H1 (cell line): ENCODE measurements at regions not wholly inside any gene's neighbourhood (a gene's known extent, or its start where the extent isn't known, plus 50 kb on each side); places are given as distances from the start of the nearest gene placed in this dataset.

Experiments
- CTCF ChIA-PET: fragments of 300-600 bp; sonication (Branson Sonifier 250); formaldehyde crosslinking; loops from one replicate; lab custom pipeline; 2021; ENCODE audit not compliant: partially characterized antibody; lab: Charles Lee
- POLR2A ChIA-PET: fragments of 300-600 bp; sonication (Branson Sonifier 250); formaldehyde crosslinking; loops from one replicate; lab custom pipeline; 2021; ENCODE audit warnings: inconsistent platforms; ENCODE audit not compliant: partially characterized antibody; lab: Charles Lee
- DNase-seq, 2 experiments: peaks; one replicate each; pipeline versions ENCODE4 v3.0.0 to v3.0.0-alpha.2; 2010 to 2022; ENCODE audit warnings: low spot score in 2 of 2, low read depth in 1 of 2, mixed read lengths in 1 of 2
- FAIRE-seq: peaks from 2 replicates; lab custom pipeline; 2011; peaks lifted over from hg19 to GRCh38; lab: Jason Lieb, UNC
- H2AFZ ChIP-seq: 2 replicates; pipeline ENCODE4 v1.8.1; 2012; ENCODE audit warnings: low read length, inconsistent platforms
- H2AK5ac ChIP-seq: 2 replicates; pipeline ENCODE4 v1.6.1; 2013; ENCODE audit warnings: low read depth, low read length
- H2BK120ac ChIP-seq: replicated peaks from 2 replicates; pipeline ENCODE3; 2013; ENCODE audit warnings: low read depth, low read length, inconsistent platforms
- H2BK12ac ChIP-seq: 2 replicates; pipeline ENCODE4 v1.6.1; 2013; ENCODE audit warnings: low read depth, low read length
- H2BK15ac ChIP-seq: 2 replicates; pipeline ENCODE4 v1.6.1; 2013; ENCODE audit warnings: low read length
- H2BK20ac ChIP-seq: 2 replicates; pipeline ENCODE4 v1.6.1; 2013; ENCODE audit warnings: low read length
- H2BK5ac ChIP-seq: 2 replicates; pipeline ENCODE4 v1.6.1; 2013; ENCODE audit warnings: low read depth, low read length
- H3K14ac ChIP-seq: 2 replicates; pipeline ENCODE4 v1.6.1; 2013; ENCODE audit warnings: inconsistent platforms; ENCODE audit not compliant: insufficient read length
- H3K18ac ChIP-seq: 2 replicates; pipeline ENCODE4 v1.6.1; 2013; ENCODE audit warnings: low read length; ENCODE audit errors: extremely low read depth
- H3K23ac ChIP-seq: 2 replicates; pipeline ENCODE4 v1.6.1; 2013; ENCODE audit warnings: inconsistent platforms; ENCODE audit not compliant: insufficient read length
- H3K23me2 ChIP-seq: 2 replicates; pipeline ENCODE4 v1.6.1; 2013; ENCODE audit warnings: low read depth, low read length
- H3K27ac ChIP-seq: 2 replicates; pipeline ENCODE4 v1.6.1; 2011; ENCODE audit warnings: low read depth, low read length, inconsistent platforms
- H3K27me3 ChIP-seq, 4 experiments: replicated peaks in 1 of 4; 1 replicate in 1 of 4; 2 replicates in 3 of 4; pipeline versions ENCODE4 v1.6.1 to v1.8.1; 2011 to 2013; ENCODE audit warnings: low read length in 3 of 4, mild to moderate bottlenecking in 3 of 4, inconsistent platforms in 2 of 4, mixed read lengths in 2 of 4, moderate library complexity in 1 of 4; ENCODE audit not compliant: control insufficient read depth in 3 of 4, insufficient read depth in 3 of 4; ENCODE audit errors: extremely low read depth in 1 of 4
- H3K36me3 ChIP-seq, 4 experiments: 2 replicates each; pipeline versions ENCODE4 v1.6.1 to v1.8.1; 2011 to 2013; ENCODE audit warnings: mild to moderate bottlenecking in 4 of 4, low read length in 3 of 4, moderate library complexity in 2 of 4, control low read depth in 1 of 4, inconsistent platforms in 1 of 4; ENCODE audit not compliant: insufficient read depth in 4 of 4, control insufficient read depth in 2 of 4
- H3K4ac ChIP-seq: replicated peaks from 2 replicates; pipeline ENCODE3; 2013; ENCODE audit warnings: low read length, low read depth, mixed read lengths, inconsistent platforms; ENCODE audit not compliant: insufficient read length
- H3K4me1 ChIP-seq, 4 experiments: replicated peaks in 1 of 4; 1 replicate in 1 of 4; 2 replicates in 3 of 4; pipeline versions ENCODE4 v1.6.1 to v1.8.1; 2011 to 2013; ENCODE audit warnings: low read length in 3 of 4, inconsistent platforms in 2 of 4, mixed read lengths in 1 of 4; ENCODE audit not compliant: insufficient read depth in 4 of 4, control insufficient read depth in 3 of 4
- H3K4me2 ChIP-seq, 2 experiments: 2 replicates each; pipeline versions ENCODE4 v1.6.1 to v1.8.1; 2011 to 2013; ENCODE audit warnings: low read depth in 2 of 2, low read length in 2 of 2, control low read depth in 1 of 2, inconsistent platforms in 1 of 2, mild to moderate bottlenecking in 1 of 2; ENCODE audit not compliant: insufficient read depth in 1 of 2
- H3K4me3 ChIP-seq, 4 experiments: fragments of 200-600, 300-600 bp in 1 of 4; sonication (generic), shearing (Covaris generic), sonication (Bioruptor Twin) in 1 of 4; 2 replicates each; pipeline versions ENCODE4 v1.5.1 to v1.8.1; 2011 to 2016; ENCODE audit warnings: low read length in 4 of 4, low read depth in 3 of 4, control low read depth in 2 of 4, inconsistent platforms in 2 of 4, mild to moderate bottlenecking in 2 of 4, mixed read lengths in 1 of 4, moderate library complexity in 1 of 4; ENCODE audit not compliant: insufficient read depth in 2 of 4; ENCODE audit errors: extremely low read depth in 1 of 4
- H3K56ac ChIP-seq: replicated peaks from 2 replicates; pipeline ENCODE3; 2013; ENCODE audit warnings: low read depth, mild to moderate bottlenecking, mixed read lengths, low read length, inconsistent platforms; ENCODE audit not compliant: insufficient read length
- H3K79me1 ChIP-seq: 2 replicates; pipeline ENCODE4 v1.6.1; 2013; ENCODE audit warnings: low read depth, low read length, control low read depth
- H3K79me2 ChIP-seq, 2 experiments: 2 replicates each; pipeline versions ENCODE4 v1.6.1 to v1.8.1; 2012 to 2013; ENCODE audit warnings: low read length in 2 of 2, mild to moderate bottlenecking in 2 of 2, inconsistent platforms in 1 of 2; ENCODE audit not compliant: insufficient read depth in 2 of 2, control insufficient read depth in 1 of 2
- H3K9ac ChIP-seq, 4 experiments: replicated peaks in 1 of 4; 1 replicate in 1 of 4; 2 replicates in 3 of 4; pipeline versions ENCODE4 v1.6.1 to v1.8.1; 2011 to 2013; ENCODE audit warnings: low read depth in 3 of 4, low read length in 3 of 4, control low read depth in 2 of 4, mild to moderate bottlenecking in 2 of 4, moderate library complexity in 2 of 4, inconsistent platforms in 1 of 4; ENCODE audit errors: extremely low read depth in 1 of 4
- H3K9me3 ChIP-seq, 2 experiments: 2 replicates each; pipeline versions ENCODE4 v1.6.1 to v1.8.1; 2012 to 2013; ENCODE audit warnings: mild to moderate bottlenecking in 2 of 2, moderate library complexity in 2 of 2, control low read depth in 1 of 2, inconsistent platforms in 1 of 2, low read depth in 1 of 2, low read length in 1 of 2, mixed read lengths in 1 of 2; ENCODE audit not compliant: insufficient read depth in 2 of 2
- H4K20me1 ChIP-seq, 2 experiments: replicated peaks in 1 of 2; 2 replicates each; pipeline versions ENCODE3 to v1.8.1; 2011 to 2013; ENCODE audit warnings: inconsistent platforms in 2 of 2, low read length in 2 of 2, mild to moderate bottlenecking in 1 of 2; ENCODE audit not compliant: insufficient read depth in 2 of 2, control insufficient read depth in 1 of 2
- H4K5ac ChIP-seq: 2 replicates; pipeline ENCODE4 v1.6.1; 2013; ENCODE audit warnings: low read length, low read depth, mixed read lengths, inconsistent platforms; ENCODE audit not compliant: insufficient read length
- H4K8ac ChIP-seq: 2 replicates; pipeline ENCODE4 v1.8.0; 2013; ENCODE audit warnings: mild to moderate bottlenecking, moderate library complexity, low read length, inconsistent platforms; ENCODE audit not compliant: insufficient read depth; ENCODE audit errors: extremely low read depth
- H4K91ac ChIP-seq: replicated peaks from 2 replicates; pipeline ENCODE3; 2013; ENCODE audit warnings: low read length, mixed read lengths, inconsistent platforms; ENCODE audit not compliant: insufficient read length
- BCL11A ChIP-seq, 2 experiments: IDR thresholded peaks; one replicate each; pipeline ENCODE4 v1.6.1; 2011; ENCODE audit warnings: low read depth in 2 of 2, low read length in 2 of 2, mild to moderate bottlenecking in 2 of 2
- CEBPB ChIP-seq: IDR thresholded peaks from 2 replicates; pipeline ENCODE4 v1.6.1; 2012; ENCODE audit warnings: low read depth, low read length
- CTBP2 ChIP-seq: IDR thresholded peaks from 2 replicates; pipeline ENCODE4 v1.7.0; 2011; ENCODE audit warnings: borderline replicate concordance, mild to moderate bottlenecking, moderate library complexity, mixed read lengths, low read length; ENCODE audit not compliant: insufficient read depth, insufficient read length
- EGR1 ChIP-seq: IDR thresholded peaks from 2 replicates; pipeline ENCODE4 v1.6.1; 2011; ENCODE audit warnings: low read depth, low read length, borderline replicate concordance
- EP300 ChIP-seq, 2 experiments: IDR thresholded peaks; 1 replicate in 1 of 2; 2 replicates in 1 of 2; pipeline ENCODE4 v1.6.1; 2011 to 2012; ENCODE audit warnings: low read depth in 2 of 2, low read length in 2 of 2, mild to moderate bottlenecking in 2 of 2, borderline replicate concordance in 1 of 2, inconsistent platforms in 1 of 2, moderate library complexity in 1 of 2
- HDAC2 ChIP-seq, 2 experiments: fragments of 300-600 bp in 1 of 2; sonication (generic) in 1 of 2; IDR thresholded peaks; 2 replicates each; pipeline ENCODE4 v1.6.1; 2011 to 2012; ENCODE audit warnings: low read depth in 2 of 2, low read length in 2 of 2, mild to moderate bottlenecking in 2 of 2, moderate library complexity in 2 of 2, borderline replicate concordance in 1 of 2, inconsistent platforms in 1 of 2
- HDAC6 ChIP-seq: IDR thresholded peaks from one replicate; pipeline ENCODE4 v1.7.1; 2012; ENCODE audit warnings: low read depth, mild to moderate bottlenecking, inconsistent platforms, low read length, moderate library complexity
- NANOG ChIP-seq: IDR thresholded peaks from 2 replicates; pipeline ENCODE4 v1.6.1; 2011; ENCODE audit warnings: low read length, low read depth, mild to moderate bottlenecking, inconsistent platforms; ENCODE audit not compliant: insufficient read depth, poor library complexity, severe bottlenecking
- SIRT6 ChIP-seq: IDR thresholded peaks from one replicate; pipeline ENCODE4 v1.7.1; 2012; ENCODE audit warnings: low read length, inconsistent platforms
- SP1 ChIP-seq: IDR thresholded peaks from 2 replicates; pipeline ENCODE4 v1.6.1; 2011; ENCODE audit warnings: low read depth, low read length
- SP4 ChIP-seq: IDR thresholded peaks from 2 replicates; pipeline ENCODE4 v1.6.1; 2012; ENCODE audit warnings: low read length, inconsistent platforms
- SRF ChIP-seq: IDR thresholded peaks from 2 replicates; pipeline ENCODE4 v1.6.1; 2011; ENCODE audit warnings: mild to moderate bottlenecking, low read depth, low read length, moderate library complexity
- TAF7 ChIP-seq: optimal IDR thresholded peaks from 2 replicates; pipeline ENCODE3; 2011; ENCODE audit warnings: low read depth, mild to moderate bottlenecking, inconsistent platforms, low read length, moderate library complexity, borderline replicate concordance
- TBP ChIP-seq: IDR thresholded peaks from 2 replicates; pipeline ENCODE4 v1.6.1; 2011; ENCODE audit warnings: low read depth, low read length, improper control_type of control experiment
- YY1 ChIP-seq: IDR thresholded peaks from 2 replicates; pipeline ENCODE4 v1.6.1; 2011; ENCODE audit warnings: low read depth, mild to moderate bottlenecking, low read length
- WGBS, 2 experiments: shearing (Covaris generic) in 1 of 2; methylation state at CpG; one replicate each; pipeline versions ENCODE4 v1.1.6 to v1.1.7; 2013 to 2015; ENCODE audit warnings: low lambda C conversion rate in 2 of 2, mixed read lengths in 2 of 2, inconsistent platforms in 1 of 2, low coverage in 1 of 2, missing lambda C conversion rate in 1 of 2; ENCODE audit not compliant: insufficient replicate concordance in 2 of 2, insufficient coverage in 1 of 2, insufficient read length in 1 of 2; ENCODE audit errors: extremely low coverage in 1 of 2, missing lambda C conversion rate in 1 of 2; 5-methylcytosine and 5-hydroxymethylcytosine counted together

DNA sequence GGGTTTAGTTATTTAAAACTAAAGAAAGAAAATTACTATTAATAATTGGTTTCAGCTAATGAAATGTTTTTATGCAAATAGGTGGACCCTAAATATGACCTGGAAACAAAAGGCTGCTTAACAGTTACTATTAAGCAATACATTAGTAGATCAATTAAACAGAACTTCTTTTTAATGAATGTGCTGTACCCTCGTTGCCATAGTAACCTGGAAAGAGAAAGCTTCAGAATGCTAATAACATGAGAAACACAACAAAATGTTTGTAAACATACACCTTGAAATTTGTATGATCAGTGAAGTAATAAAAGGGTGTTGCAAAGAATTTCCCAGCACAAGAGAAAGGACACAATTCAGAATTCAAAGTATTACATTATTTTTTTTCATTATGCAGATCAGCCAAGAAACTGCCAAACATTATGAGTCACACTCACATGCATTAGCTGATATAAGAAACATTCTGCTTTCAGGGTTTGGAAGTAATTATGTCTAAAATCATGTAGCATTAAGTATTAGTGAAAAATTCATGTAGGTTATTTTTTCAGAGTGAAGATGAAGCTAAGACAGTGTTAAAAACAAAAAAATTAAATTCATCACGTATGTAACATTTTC, 348.3 kb downstream of the ISL1 start:
- H2BK15ac ChIP-seq = no peak overlapping the region
- H3K79me2 ChIP-seq = no peaks in the 10 kb centered on the region
- H3K9me3 ChIP-seq = no peaks in the 10 kb centered on the region
- no peaks in the 10 kb centered on the region for H3K79me1 ChIP-seq
- 87% methylated on average over 2 of the region's 2 CpGs; no CpG with 5 or more reads in 1 of the 2 experiments for WGBS, 2 experiments
- H3K56ac ChIP-seq = no peak overlapping the region
- FAIRE-seq = no peak
- H3K9ac ChIP-seq = no peak overlapping the region
- no peak overlapping the region for H2BK5ac ChIP-seq
- H4K5ac ChIP-seq = no peak overlapping the region
- no peak overlapping the region for H2BK20ac ChIP-seq
- ChIA-PET CTCF (no interaction called here), POLR2A (no interaction called here)
- H3K23ac ChIP-seq = no peak overlapping the region
- no peak overlapping the region for H4K8ac ChIP-seq
- DNase-seq = no peak
- no peak overlapping the region for H3K4ac ChIP-seq
- H2BK120ac ChIP-seq = no peak overlapping the region
- no peaks in the 10 kb centered on the region; a peak in 1 of 7 replicates for H3K27me3 ChIP-seq
- H3K4me3 ChIP-seq = no peak overlapping the region
- no peak overlapping the region for H2AK5ac ChIP-seq
- H3K23me2 ChIP-seq = no peaks in the 10 kb centered on the region
- no peak overlapping the region for H3K18ac ChIP-seq
- no peak overlapping the region for H4K91ac ChIP-seq
- H3K4me1 ChIP-seq = no peaks in the 10 kb centered on the region
- no peak overlapping the region for H3K4me2 ChIP-seq
- no peak overlapping the region for H3K27ac ChIP-seq
- H3K14ac ChIP-seq = no peak overlapping the region
- no peak overlapping the region for H2BK12ac ChIP-seq
- no peak overlapping the region for H2AFZ ChIP-seq
- H4K20me1 ChIP-seq = peaks cover 0 to 1% of the 10 kb centered on the region in 2 experiments
- H3K36me3 ChIP-seq = no peaks in the 10 kb centered on the region
- TF ChIP-seq SRF (no peak), YY1 (no peak), CTBP2 (no peak), CEBPB (no peak), HDAC6 (no peak), TBP (no peak), EP300 (IDR thresholded peaks at IDR 0.05; ENCODE audit: borderline replicate concordance in 1 of 2, low read depth in 2 of 2, low read length in 2 of 2) (no peak), SP4 (no peak), NANOG (no peak), HDAC2 (IDR thresholded peaks at IDR 0.05; ENCODE audit: borderline replicate concordance in 1 of 2, low read depth in 2 of 2, low read length in 2 of 2) (no peak), SIRT6 (no peak), SP1 (no peak), BCL11A (IDR thresholded peaks at IDR 0.05; ENCODE audit: low read depth in 2 of 2, low read length in 2 of 2) (no peak), TAF7 (no peak), EGR1 (no peak)
